ENCODE measurements at regions not wholly inside any gene's neighbourhood (a gene's known extent, or its start where the extent isn't known, plus 50 kb on each side); places are given as distances from the start of the nearest gene placed in this dataset.

DNA sequence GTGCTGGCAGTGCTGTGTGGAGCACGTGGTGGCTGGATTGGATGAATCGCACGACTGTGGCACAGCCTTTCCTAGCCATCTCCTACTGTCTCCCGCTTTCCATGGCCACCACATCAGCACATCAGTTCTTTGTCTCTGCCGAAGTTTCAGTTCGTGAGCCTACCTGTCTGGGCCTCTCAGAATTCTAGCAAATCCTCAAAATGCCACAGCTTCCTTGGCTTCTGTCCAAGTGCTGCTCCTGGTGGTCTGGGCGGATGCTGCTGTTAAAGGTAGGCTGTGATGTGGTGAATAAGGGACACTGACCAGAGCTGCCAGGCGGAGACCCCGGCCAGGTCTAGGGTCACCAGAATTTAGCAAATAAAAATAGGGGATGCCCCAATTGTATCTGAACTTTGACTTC lies 237.4 kb downstream of the LPIN1 start:
- H3K9me3 ChIP-seq (ENCODE audit: insufficient read depth, low read length), result peaks cover 6% of the 10 kb centered on the region; the same call in 1 of the 2 replicates
- no peak for TF ChIP-seq ZNF274 (IDR thresholded peaks at IDR 0.05; ENCODE audit: low read depth, low read length)
- no peak for TF ChIP-seq SUZ12 (IDR thresholded peaks at IDR 0.05; ENCODE audit: extremely low read depth, insufficient read depth, insufficient read length)
- no peak for TF ChIP-seq YY1 (IDR thresholded peaks at IDR 0.05; ENCODE audit: insufficient read depth, insufficient read length)
- no peak for DNase-seq (ENCODE audit: low read depth, low spot score)

DNA sequence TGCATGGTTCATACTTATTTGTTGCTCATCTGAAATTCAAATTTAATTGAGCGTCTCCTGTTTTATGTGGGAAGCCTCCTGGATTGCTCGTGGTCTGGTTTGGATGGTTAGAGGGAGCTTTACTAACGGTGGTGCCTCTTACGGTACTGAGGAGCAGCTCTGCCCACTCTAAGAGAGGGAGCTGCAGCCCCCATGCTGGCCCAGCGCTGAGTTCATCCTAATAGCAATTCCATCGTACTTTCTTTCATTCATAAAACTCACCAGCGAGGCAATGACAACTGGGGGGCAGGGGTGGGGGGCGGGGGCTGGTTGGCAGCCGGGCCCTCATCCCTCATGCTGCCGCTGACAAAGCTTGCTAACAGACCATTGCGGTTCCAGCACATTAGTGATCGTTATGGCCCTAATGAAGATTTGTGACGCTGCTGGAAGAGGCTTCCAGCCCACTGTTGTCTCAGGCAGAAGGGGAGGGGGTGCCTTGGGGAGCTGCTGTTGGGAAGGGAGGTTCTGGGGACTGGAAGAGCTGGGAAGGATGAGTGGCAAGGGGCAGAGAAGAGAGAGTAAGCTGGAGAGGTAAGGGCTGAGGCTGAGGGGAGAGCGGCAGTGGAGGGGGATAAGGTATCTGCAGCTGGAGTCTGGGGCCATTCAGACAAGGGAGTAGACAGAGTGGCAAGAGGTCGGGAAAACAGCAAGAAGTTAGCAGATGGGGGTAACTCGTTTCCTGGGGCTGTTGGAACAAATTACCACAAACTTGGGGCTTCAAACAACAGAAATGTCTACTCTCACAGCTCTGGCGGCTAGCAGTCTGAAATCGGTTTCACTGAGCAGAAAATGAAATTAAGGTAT lies 238.1 kb downstream of the LPIN1 start:
- no peaks in the 10 kb centered on the region for H3K27me3 ChIP-seq (ENCODE audit: insufficient read depth, insufficient read length)
- peaks cover 6% of the 10 kb centered on the region; the same call in 1 of the 2 replicates for H3K9me3 ChIP-seq (ENCODE audit: insufficient read depth, low read length)
- TF ChIP-seq ZNF274 (IDR thresholded peaks at IDR 0.05; ENCODE audit: low read depth, low read length) (no peak), YY1 (IDR thresholded peaks at IDR 0.05; ENCODE audit: insufficient read depth, insufficient read length) (no peak), SUZ12 (IDR thresholded peaks at IDR 0.05; ENCODE audit: extremely low read depth, insufficient read depth, insufficient read length) (no peak)
- H3K4me3 ChIP-seq (ENCODE audit: insufficient read length, low read depth), result no peak overlapping the region
- H3K4me1 ChIP-seq (ENCODE audit: insufficient read depth, insufficient read length), result no peaks in the 10 kb centered on the region
- DNase-seq (ENCODE audit: low read depth, low spot score), result no peak
- no peak overlapping the region for H3K9ac ChIP-seq (ENCODE audit: insufficient read length, low read depth)
- H3K36me3 ChIP-seq (ENCODE audit: insufficient read depth, insufficient read length, low read length), result no peaks in the 10 kb centered on the region

More for the DNA sequence above, 237.4 kb downstream of the LPIN1 start:
- no peaks in the 10 kb centered on the region for H3K27me3 ChIP-seq (ENCODE audit: insufficient read depth, insufficient read length)
- no peaks in the 10 kb centered on the region for H3K36me3 ChIP-seq (ENCODE audit: insufficient read depth, insufficient read length, low read length)
- no peak overlapping the region for H3K4me3 ChIP-seq (ENCODE audit: insufficient read length, low read depth)
- no peaks in the 10 kb centered on the region for H3K4me1 ChIP-seq (ENCODE audit: insufficient read depth, insufficient read length)
- no peak overlapping the region for H3K9ac ChIP-seq (ENCODE audit: insufficient read length, low read depth)

DNA sequence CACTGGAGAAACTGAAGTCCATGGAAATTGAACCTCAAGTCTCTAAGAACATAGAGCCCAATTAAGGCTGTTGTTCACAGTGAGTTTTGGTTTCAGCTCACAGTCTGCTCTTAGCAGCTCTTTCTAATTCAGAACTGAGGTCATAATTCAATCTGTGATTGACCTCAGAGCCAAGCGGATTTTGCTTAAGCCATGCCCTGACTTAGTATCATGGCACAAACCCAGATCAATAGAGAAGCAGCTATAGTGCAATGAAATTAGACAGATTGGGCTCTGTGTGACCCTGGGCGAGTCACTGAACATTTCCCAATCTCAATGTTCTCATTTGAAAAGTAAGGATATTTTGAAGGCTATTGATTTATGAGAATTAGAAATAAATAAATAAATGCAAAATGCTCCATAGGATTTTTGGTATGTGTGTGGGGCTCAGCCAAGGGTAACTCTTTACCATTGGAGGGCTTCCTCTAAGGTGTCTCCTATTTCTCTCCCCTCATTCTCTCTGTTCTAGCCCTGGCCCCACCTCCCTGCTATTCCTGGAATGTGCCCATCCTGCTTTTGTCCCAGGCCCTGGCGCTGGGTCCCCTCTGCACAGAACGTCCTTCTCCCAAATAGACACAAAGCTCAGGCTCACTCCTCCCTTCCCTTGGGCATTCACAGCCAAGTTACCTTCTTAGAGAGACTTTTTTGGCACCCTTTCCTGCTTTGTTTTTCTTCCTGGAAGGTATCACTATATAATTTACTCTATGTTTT lies 239.6 kb downstream of the LPIN1 start:
- H3K9ac ChIP-seq (ENCODE audit: insufficient read length, low read depth), result no peak overlapping the region
- H3K4me3 ChIP-seq (ENCODE audit: insufficient read length, low read depth), result no peak overlapping the region
- no peak for TF ChIP-seq ZNF274 (IDR thresholded peaks at IDR 0.05; ENCODE audit: low read depth, low read length)
- no peak for TF ChIP-seq YY1 (IDR thresholded peaks at IDR 0.05; ENCODE audit: insufficient read depth, insufficient read length)
- no peak for TF ChIP-seq SUZ12 (IDR thresholded peaks at IDR 0.05; ENCODE audit: extremely low read depth, insufficient read depth, insufficient read length)
- H3K36me3 ChIP-seq (ENCODE audit: insufficient read depth, insufficient read length, low read length), result no peaks in the 10 kb centered on the region
- H3K4me1 ChIP-seq (ENCODE audit: insufficient read depth, insufficient read length), result no peaks in the 10 kb centered on the region
- no peaks in the 10 kb centered on the region for H3K27me3 ChIP-seq (ENCODE audit: insufficient read depth, insufficient read length)
- DNase-seq (ENCODE audit: low read depth, low spot score), result no peak
- H3K9me3 ChIP-seq (ENCODE audit: insufficient read depth, low read length), result peaks cover 6% of the 10 kb centered on the region; the same call in 1 of the 2 replicates

DNA sequence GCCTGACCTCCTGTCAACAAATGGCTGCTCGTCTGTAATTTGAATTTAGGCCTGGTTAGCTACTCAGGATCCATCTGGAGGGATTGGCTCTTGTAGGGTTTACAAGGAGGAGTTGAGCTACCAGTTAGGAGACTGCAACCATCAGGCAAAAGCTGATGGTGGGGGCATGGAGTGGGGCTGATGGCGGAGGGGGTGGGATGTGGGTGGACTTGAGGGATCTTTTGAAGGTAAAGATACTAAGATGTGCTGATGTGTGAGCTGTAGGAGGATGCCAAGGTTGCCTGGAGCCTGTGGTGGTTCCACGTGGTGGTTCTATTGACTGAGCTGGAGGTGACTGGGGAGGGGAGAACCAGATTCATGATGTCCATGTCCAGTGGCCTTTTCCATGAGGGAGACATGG lies 240.7 kb downstream of the LPIN1 start:
- no peak for TF ChIP-seq YY1 (IDR thresholded peaks at IDR 0.05; ENCODE audit: insufficient read depth, insufficient read length)
- no peak for TF ChIP-seq ZNF274 (IDR thresholded peaks at IDR 0.05; ENCODE audit: low read depth, low read length)
- no peak for TF ChIP-seq SUZ12 (IDR thresholded peaks at IDR 0.05; ENCODE audit: extremely low read depth, insufficient read depth, insufficient read length)
- Histone ChIP-seq H3K9ac (ENCODE audit: insufficient read length, low read depth) (no peak overlapping the region), H3K4me3 (ENCODE audit: insufficient read length, low read depth) (no peak overlapping the region), H3K36me3 (ENCODE audit: insufficient read depth, insufficient read length, low read length) (no peaks in the 10 kb centered on the region), H3K9me3 (ENCODE audit: insufficient read depth, low read length) (peaks cover 6% of the 10 kb centered on the region; the same call in 1 of the 2 replicates), H3K27me3 (ENCODE audit: insufficient read depth, insufficient read length) (no peaks in the 10 kb centered on the region), H3K4me1 (ENCODE audit: insufficient read depth, insufficient read length) (no peaks in the 10 kb centered on the region)
- DNase-seq (ENCODE audit: low read depth, low spot score), result no peak

DNA sequence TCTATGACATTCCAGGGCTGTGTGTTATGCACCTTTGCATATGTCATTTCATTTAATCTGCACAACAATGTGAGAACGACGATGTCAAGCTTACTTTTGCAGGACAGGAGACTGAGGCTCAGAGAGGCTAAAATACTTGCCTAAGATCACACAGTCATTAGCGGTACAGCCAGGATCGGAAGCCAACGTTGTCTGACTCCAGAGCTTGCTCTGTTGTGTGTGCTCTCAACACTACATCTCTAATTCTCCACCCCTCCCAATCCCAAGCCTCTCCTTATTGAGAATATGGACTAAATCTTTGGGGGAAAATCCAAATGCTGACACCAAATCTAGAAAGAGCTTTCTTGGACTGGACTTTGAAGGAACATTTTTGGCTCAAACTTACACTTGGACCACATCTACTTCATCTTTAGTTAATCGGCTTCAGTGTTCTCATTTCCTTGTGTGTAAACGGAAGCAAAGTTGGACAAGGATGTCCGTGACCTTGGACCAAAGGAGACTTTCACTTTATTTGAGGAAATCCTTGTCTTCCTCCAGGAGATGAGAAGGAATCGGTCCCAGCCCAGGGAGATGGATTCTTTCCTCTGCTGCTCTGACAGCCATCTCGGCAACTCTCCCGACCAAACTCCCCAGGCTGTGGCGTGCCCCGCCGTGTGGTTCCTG lies 242.4 kb downstream of the LPIN1 start:
- TF ChIP-seq SUZ12 (IDR thresholded peaks at IDR 0.05; ENCODE audit: extremely low read depth, insufficient read depth, insufficient read length), result no peak
- no peak for TF ChIP-seq YY1 (IDR thresholded peaks at IDR 0.05; ENCODE audit: insufficient read depth, insufficient read length)
- no peak for TF ChIP-seq ZNF274 (IDR thresholded peaks at IDR 0.05; ENCODE audit: low read depth, low read length)
- Histone ChIP-seq H3K27me3 (ENCODE audit: insufficient read depth, insufficient read length) (no peaks in the 10 kb centered on the region), H3K9ac (ENCODE audit: insufficient read length, low read depth) (no peak overlapping the region), H3K36me3 (ENCODE audit: insufficient read depth, insufficient read length, low read length) (no peaks in the 10 kb centered on the region), H3K4me3 (ENCODE audit: insufficient read length, low read depth) (no peak overlapping the region), H3K9me3 (ENCODE audit: insufficient read depth, low read length) (peaks cover 6% of the 10 kb centered on the region; the same call in 1 of the 2 replicates), H3K4me1 (ENCODE audit: insufficient read depth, insufficient read length) (no peaks in the 10 kb centered on the region)
- DNase-seq (ENCODE audit: low read depth, low spot score), result no peak

DNA sequence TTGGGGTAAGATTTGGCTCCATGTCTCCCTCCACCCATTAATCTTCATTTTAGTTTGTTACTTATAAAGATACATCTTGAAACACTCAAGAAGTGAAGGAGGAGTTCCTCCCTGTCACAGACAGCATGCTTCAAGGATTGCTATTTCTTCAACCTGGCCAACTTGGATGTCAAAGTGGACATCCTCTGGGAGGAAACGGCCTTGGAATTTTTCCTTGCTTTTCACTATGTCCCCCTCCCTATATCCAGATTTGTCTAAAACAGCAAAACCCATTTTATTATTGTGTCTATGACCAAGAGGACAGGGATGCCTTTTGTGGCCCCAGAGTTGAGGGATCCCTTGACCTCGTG lies 242.9 kb downstream of the LPIN1 start:
- no peak for TF ChIP-seq YY1 (IDR thresholded peaks at IDR 0.05; ENCODE audit: insufficient read depth, insufficient read length)
- no peak for TF ChIP-seq ZNF274 (IDR thresholded peaks at IDR 0.05; ENCODE audit: low read depth, low read length)
- TF ChIP-seq SUZ12 (IDR thresholded peaks at IDR 0.05; ENCODE audit: extremely low read depth, insufficient read depth, insufficient read length), result no peak
- Histone ChIP-seq H3K27me3 (ENCODE audit: insufficient read depth, insufficient read length) (no peaks in the 10 kb centered on the region), H3K9ac (ENCODE audit: insufficient read length, low read depth) (no peak overlapping the region), H3K4me3 (ENCODE audit: insufficient read length, low read depth) (no peak overlapping the region), H3K36me3 (ENCODE audit: insufficient read depth, insufficient read length, low read length) (no peaks in the 10 kb centered on the region), H3K9me3 (ENCODE audit: insufficient read depth, low read length) (peaks cover 6% of the 10 kb centered on the region; the same call in 1 of the 2 replicates), H3K4me1 (ENCODE audit: insufficient read depth, insufficient read length) (no peaks in the 10 kb centered on the region)
- DNase-seq (ENCODE audit: low read depth, low spot score), result no peak
